Tibial artery (tissue), 4 donors: ENCODE measurements at regions not wholly inside any gene's neighbourhood (a gene's known extent, or its start where the extent isn't known, plus 50 kb on each side); places are given as distances from the start of the nearest gene placed in this dataset.

ENCODE experiments used
- DNase-seq, 2 donors: peaks; one replicate each; pipeline ENCODE4 v3.0.0-alpha.2; 2019
- H3K27ac ChIP-seq, 2 donors: fragments of 200-600 bp; sonication (generic) in 1 of 2; 1 replicate in 1 of 2; 2 replicates in 1 of 2; pipeline ENCODE4 v1.5.1; 2018 to 2019; ENCODE audit warnings: mild to moderate bottlenecking in 1 of 2
- H3K27me3 ChIP-seq, 2 donors: fragments of 200-600 bp; sonication (generic) in 1 of 2; one replicate each; pipeline versions ENCODE4 v1.5.1 to v1.6.0; 2016 to 2019
- H3K36me3 ChIP-seq, 3 donors: fragments of 200-600 bp; sonication (generic) in 2 of 3; one replicate each; pipeline ENCODE4 v1.5.1; 2016 to 2019; ENCODE audit warnings: mild to moderate bottlenecking in 2 of 3
- H3K4me1 ChIP-seq, 4 donors: fragments of 200-600 bp; sonication (generic) in 2 of 4; 1 replicate in 3 of 4; 2 replicates in 1 of 4; pipeline ENCODE4 v1.5.1; 2016 to 2019
- H3K4me3 ChIP-seq, 2 donors: fragments of 200-600 bp; sonication (generic) in 1 of 2; 1 replicate in 1 of 2; 2 replicates in 1 of 2; pipeline ENCODE4 v1.5.1; 2018 to 2019; ENCODE audit warnings: mild to moderate bottlenecking in 2 of 2
- H3K9me3 ChIP-seq, 3 donors: fragments of 200-600 bp; sonication (generic) in 1 of 3; one replicate each; pipeline ENCODE4 v1.5.1; 2016 to 2019
- intact Hi-C: fragments of 100-400 bp; cut with DNase I; formaldehyde crosslinking; loops from one replicate; pipeline ENCODE4 v1.15.0; 2023; ENCODE audit warnings: low total_unique reads
- TF ChIP-seq, protein P1 (sequence below), 2 experiments: fragments of 200-600 bp in 1 of 2; fragments of 450-650 bp in 1 of 2; IDR thresholded peaks; one replicate each; pipeline ENCODE4 v1.5.1; 2017 to 2019; ENCODE audit warnings: antibody characterized with exemption in 2 of 2, mild to moderate bottlenecking in 1 of 2, moderate library complexity in 1 of 2

DNA sequence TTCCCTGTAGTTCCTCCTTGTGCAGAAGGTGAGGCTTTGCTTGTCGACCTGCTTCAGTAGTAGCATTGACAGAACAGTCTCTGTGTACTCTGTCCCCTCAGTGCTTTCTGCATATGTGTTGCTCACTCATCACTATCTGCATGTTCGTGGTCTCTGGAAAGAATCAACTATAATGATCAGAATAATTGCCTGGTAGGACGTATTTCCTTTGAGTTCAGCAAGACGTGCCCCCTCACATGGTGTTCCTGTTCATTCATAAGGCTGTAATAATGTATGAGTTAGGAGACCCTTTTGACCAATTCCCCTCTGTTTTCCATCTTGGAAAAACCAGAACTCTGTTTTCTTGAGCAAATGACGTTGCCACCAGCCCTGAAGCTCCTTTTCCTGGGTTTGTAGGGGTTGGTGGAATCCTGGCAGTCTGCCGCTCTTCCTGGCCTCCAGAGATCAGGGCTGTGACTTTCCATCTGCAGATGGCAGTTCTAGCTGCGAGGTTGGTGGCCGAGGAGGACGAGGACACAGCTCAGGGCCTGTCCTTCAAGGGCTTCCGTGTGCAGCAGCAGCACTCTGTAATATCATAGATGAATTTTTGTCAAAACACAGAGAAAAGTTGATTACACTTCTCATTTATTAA lies 61.9 kb downstream of the EXOSC2 start:
- peak overlapping the region in 1 of 2 donors; percentile 21 for H3K27ac ChIP-seq
- peaks cover 0 to 23% (median 10%) of the 10 kb centered on the region in 4 donors for H3K4me1 ChIP-seq
- TF ChIP-seq, protein P1, sequence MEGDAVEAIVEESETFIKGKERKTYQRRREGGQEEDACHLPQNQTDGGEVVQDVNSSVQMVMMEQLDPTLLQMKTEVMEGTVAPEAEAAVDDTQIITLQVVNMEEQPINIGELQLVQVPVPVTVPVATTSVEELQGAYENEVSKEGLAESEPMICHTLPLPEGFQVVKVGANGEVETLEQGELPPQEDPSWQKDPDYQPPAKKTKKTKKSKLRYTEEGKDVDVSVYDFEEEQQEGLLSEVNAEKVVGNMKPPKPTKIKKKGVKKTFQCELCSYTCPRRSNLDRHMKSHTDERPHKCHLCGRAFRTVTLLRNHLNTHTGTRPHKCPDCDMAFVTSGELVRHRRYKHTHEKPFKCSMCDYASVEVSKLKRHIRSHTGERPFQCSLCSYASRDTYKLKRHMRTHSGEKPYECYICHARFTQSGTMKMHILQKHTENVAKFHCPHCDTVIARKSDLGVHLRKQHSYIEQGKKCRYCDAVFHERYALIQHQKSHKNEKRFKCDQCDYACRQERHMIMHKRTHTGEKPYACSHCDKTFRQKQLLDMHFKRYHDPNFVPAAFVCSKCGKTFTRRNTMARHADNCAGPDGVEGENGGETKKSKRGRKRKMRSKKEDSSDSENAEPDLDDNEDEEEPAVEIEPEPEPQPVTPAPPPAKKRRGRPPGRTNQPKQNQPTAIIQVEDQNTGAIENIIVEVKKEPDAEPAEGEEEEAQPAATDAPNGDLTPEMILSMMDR (IDR thresholded peaks at IDR 0.05): no peak
- H3K36me3 ChIP-seq: no peaks in the 10 kb centered on the region
- no peaks in the 10 kb centered on the region for H3K27me3 ChIP-seq
- H3K9me3 ChIP-seq: no peaks in the 10 kb centered on the region
- H3K4me3 ChIP-seq: no peak overlapping the region
- DNase-seq: no peak
- intact Hi-C loops: no loop called here

DNA sequence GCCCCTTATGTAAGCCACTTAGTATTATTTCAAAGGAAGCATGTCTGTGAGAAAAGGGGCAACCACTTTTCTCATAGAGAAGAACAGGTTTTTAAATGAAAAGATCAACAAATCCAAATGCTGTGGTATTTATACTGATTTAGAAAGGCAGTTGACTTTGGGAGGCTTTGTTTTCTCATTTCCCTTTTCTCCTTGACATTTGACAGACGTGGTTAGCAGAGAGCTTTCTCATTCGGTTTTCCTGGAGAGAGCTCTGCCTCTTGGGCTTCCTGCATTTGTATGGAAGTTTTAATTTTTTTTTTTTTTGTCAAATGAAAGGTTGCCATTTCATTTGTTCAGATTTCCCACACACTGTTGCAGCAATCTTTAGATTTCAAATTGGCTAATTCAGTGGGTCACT lies 62.5 kb downstream of the EXOSC2 start:
- H3K4me1 ChIP-seq: peaks cover 0 to 23% (median 10%) of the 10 kb centered on the region in 4 donors
- no peaks in the 10 kb centered on the region for H3K9me3 ChIP-seq
- H3K27me3 ChIP-seq: no peaks in the 10 kb centered on the region
- H3K27ac ChIP-seq: peak overlapping the region in 1 of 2 donors; percentile 21
- no peaks in the 10 kb centered on the region for H3K36me3 ChIP-seq
- no peak overlapping the region for H3K4me3 ChIP-seq
- DNase-seq: no peak
- TF ChIP-seq, protein P1 (IDR thresholded peaks at IDR 0.05): no peak
- intact Hi-C loops: no loop called here

DNA sequence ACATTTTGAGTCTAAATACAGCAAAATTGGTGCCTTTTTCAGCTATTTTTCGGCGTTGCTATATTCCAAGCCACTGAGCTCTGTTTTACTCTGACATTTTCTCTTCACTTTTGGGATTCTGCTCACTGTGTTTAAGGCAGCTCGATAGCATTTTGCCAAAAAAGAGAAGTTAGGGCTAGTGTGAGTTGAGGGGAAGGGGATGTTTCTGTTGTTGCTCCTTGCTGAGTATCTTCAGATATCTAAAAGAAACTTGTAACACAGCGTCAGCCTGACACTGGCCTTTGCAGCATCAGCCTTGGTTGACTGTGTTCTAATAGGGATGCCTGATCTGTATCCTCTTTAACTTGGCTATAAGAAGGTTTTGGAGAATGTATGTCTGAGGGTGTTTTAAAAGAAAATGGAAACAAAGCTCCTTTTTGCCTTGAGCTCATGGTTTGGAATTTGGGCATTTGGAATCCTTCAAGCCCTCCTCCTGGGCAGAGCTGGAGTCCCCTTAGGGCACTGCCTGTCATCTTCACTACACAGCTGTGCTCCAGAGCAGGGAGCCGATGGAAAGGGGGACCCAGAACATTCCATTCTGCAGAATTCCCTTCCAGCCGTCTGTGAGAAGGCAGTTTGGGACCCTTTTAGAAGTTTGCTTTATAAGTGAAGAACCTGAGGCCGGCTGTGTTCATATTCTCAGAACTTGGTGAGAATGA lies 63.0 kb downstream of the EXOSC2 start:
- H3K4me3 ChIP-seq: no peak overlapping the region
- TF ChIP-seq, protein P1 (IDR thresholded peaks at IDR 0.05): no peak
- H3K27ac ChIP-seq: no peak overlapping the region
- H3K4me1 ChIP-seq: peaks cover 0 to 23% (median 10%) of the 10 kb centered on the region in 4 donors
- no peaks in the 10 kb centered on the region for H3K9me3 ChIP-seq
- no peaks in the 10 kb centered on the region for H3K36me3 ChIP-seq
- DNase-seq: no peak
- H3K27me3 ChIP-seq: no peaks in the 10 kb centered on the region
- intact Hi-C loops: no loop called here

DNA sequence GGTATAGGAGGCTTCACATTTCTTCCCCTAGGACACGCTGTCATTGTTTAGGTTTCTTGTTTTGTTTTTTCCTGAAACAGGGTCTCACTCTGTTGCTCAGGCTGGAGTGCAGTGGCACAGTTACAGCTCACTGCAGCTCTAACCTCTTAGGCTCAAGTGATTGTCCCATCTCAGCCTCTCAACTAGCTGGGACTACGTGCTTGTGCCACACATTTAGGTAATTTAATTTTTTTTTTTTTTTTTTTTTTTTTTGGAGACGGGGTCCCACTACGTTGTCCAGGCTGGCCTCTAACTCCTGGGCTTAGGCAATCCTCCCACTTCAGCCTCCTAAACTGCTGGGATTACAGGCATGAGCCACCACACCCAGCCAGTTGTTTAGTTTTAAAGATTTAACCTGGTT lies 66.2 kb downstream of the EXOSC2 start:
- H3K9me3 ChIP-seq: no peaks in the 10 kb centered on the region
- H3K36me3 ChIP-seq: no peaks in the 10 kb centered on the region
- no peak for DNase-seq
- H3K4me3 ChIP-seq: no peak overlapping the region
- intact Hi-C loops: loop anchor here (10.0 kb wide), 1 partner anchor 185 kb away; no protein-coding TSS in a partner anchor
- H3K4me1 ChIP-seq: peaks cover 0 to 23% (median 10%) of the 10 kb centered on the region in 4 donors
- no peak overlapping the region for H3K27ac ChIP-seq
- no peaks in the 10 kb centered on the region for H3K27me3 ChIP-seq
- TF ChIP-seq, protein P1 (IDR thresholded peaks at IDR 0.05): no peak

DNA sequence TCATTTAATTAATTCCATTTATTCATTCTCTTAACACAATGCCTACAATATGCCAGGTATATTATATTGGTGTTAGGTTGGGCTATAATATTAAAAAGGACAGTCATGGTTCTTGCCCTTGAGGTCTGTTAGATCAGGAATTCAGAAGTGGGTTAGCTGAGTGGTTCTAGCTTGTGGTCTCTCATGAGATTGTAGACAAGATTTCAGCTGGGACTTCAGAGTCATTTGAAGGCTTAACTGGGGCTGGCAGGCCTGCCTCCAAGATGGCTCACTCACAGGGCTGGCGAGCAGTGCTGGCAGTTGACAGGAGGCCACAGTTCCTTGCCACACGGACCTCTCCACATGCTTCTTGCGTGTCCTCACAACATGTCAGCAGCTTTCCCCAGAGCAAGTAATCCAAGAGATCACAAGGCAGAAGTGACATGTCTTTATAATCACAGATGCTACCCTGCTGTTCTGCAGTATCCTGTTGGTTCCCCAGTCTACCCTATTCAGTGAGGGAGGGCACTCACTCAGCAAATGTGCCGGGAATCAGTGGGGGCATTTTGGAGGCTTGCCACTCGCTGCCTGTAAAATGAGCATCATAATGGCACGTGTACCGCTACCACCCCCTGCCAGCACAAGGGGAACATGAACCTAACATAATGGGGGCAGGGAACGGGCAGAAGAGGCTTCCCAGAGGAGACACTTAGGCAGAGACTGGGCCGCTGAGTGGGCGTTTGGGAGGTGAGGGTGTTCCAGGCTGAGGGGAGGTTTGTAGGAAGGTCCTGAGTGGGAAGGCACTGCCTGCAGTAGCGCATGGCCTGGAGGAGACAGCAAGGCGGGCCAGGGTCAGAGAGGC lies 70.0 kb downstream of the EXOSC2 start:
- TF ChIP-seq, protein P1 (IDR thresholded peaks at IDR 0.05): no peak
- Histone ChIP-seq H3K4me3 (no peak overlapping the region), H3K4me1 (peaks cover 0 to 21% (median 12%) of the 10 kb centered on the region in 4 donors), H3K36me3 (no peaks in the 10 kb centered on the region), H3K27me3 (no peaks in the 10 kb centered on the region), H3K9me3 (no peaks in the 10 kb centered on the region), H3K27ac (no peak overlapping the region)
- intact Hi-C loops: loop anchor here (10.0 kb wide), 1 partner anchor 181 kb away; no protein-coding TSS in a partner anchor
- no peak for DNase-seq
